Gastroesophageal sphincter (tissue), 4 donors: ENCODE measurements at regions not wholly inside any gene's neighbourhood (a gene's known extent, or its start where the extent isn't known, plus 50 kb on each side); places are given as distances from the start of the nearest gene placed in this dataset.

ENCODE experiments used
- ATAC-seq: fragments of 150-250 bp; one replicate; pipeline ENCODE4 v1.9.1; 2016; ENCODE audit warnings: mild to moderate bottlenecking, moderate library complexity
- H3K27ac ChIP-seq, 4 donors: fragments of 200-600 bp; sonication (generic) in 3 of 4; 1 replicate in 3 of 4; 2 replicates in 1 of 4; pipeline ENCODE4 v1.5.1; 2016 to 2019
- H3K27me3 ChIP-seq: fragments of 200-600 bp; sonication (generic); one replicate; pipeline ENCODE4 v1.5.1; 2019
- H3K36me3 ChIP-seq, 2 donors: fragments of 200-600 bp; sonication (generic); one replicate each; pipeline ENCODE4 v1.5.1; 2019; ENCODE audit warnings: control low read depth in 1 of 2
- H3K4me1 ChIP-seq, 3 donors: fragments of 200-600 bp; sonication (generic); 1 replicate in 2 of 3; 2 replicates in 1 of 3; pipeline ENCODE4 v1.5.1; 2016 to 2019; ENCODE audit warnings: control low read depth in 2 of 3
- H3K4me3 ChIP-seq, 2 donors: fragments of 200-600 bp; sonication (generic); one replicate each; pipeline ENCODE4 v1.5.1; 2019; ENCODE audit warnings: mild to moderate bottlenecking in 1 of 2, moderate library complexity in 1 of 2
- H3K9me3 ChIP-seq, 3 donors: fragments of 200-600 bp; sonication (generic); one replicate each; pipeline ENCODE4 v1.5.1; 2017 to 2019; ENCODE audit warnings: control low read depth in 2 of 3
- CTCF ChIP-seq, 4 experiments: fragments of 200-600 bp in 2 of 4; fragments of 450-650 bp in 2 of 4; sonication (generic) in 1 of 4; IDR thresholded peaks; one replicate each; pipeline ENCODE4 v1.5.1; 2017 to 2019; ENCODE audit warnings: antibody characterized with exemption in 4 of 4, mild to moderate bottlenecking in 2 of 4, moderate library complexity in 2 of 4
- EP300 ChIP-seq: sonication (generic); formaldehyde crosslinking; IDR thresholded peaks from one replicate; pipeline ENCODE4 v1.6.1; 2017; ENCODE audit warnings: antibody characterized with exemption, mild to moderate bottlenecking
- POLR2A ChIP-seq, 2 donors: fragments of 450-650 bp; IDR thresholded peaks; one replicate each; pipeline ENCODE4 v1.6.1; 2017; ENCODE audit warnings: antibody characterized with exemption in 2 of 2, mild to moderate bottlenecking in 2 of 2, moderate library complexity in 1 of 2
- POLR2AphosphoS5 ChIP-seq: sonication (generic); formaldehyde crosslinking; IDR thresholded peaks from one replicate; pipeline ENCODE4 v1.6.1; 2017; ENCODE audit warnings: antibody characterized with exemption
- WGBS, 2 donors: methylation state at CpG; one replicate each; pipeline ENCODE4 v1.1.5; 2018; ENCODE audit warnings: low coverage in 1 of 2; 5-methylcytosine and 5-hydroxymethylcytosine counted together

GRCh38 chr9:105147110-105147871 lies 97.2 kb upstream of the SLC44A1 start:
- H3K27me3 ChIP-seq = no peaks in the 10 kb centered on the region
- TF ChIP-seq POLR2A (IDR thresholded peaks at IDR 0.05) (no peak), EP300 (no peak), CTCF (IDR thresholded peaks at IDR 0.05) (no peak), POLR2AphosphoS5 (no peak)
- 65 to 72% methylated on average over 4 of the region's 4 CpGs for WGBS, 2 donors
- peaks cover 0 to 14% (median 3%) of the 10 kb centered on the region in 3 donors for H3K4me1 ChIP-seq
- H3K27ac ChIP-seq = no peak overlapping the region
- no peaks in the 10 kb centered on the region for H3K9me3 ChIP-seq
- no peak for ATAC-seq
- no peak overlapping the region for H3K4me3 ChIP-seq
- H3K36me3 ChIP-seq = no peaks in the 10 kb centered on the region

GRCh38 chr9:105148328-105149006 lies 96.0 kb upstream of the SLC44A1 start:
- H3K4me1 ChIP-seq = peaks cover 0 to 11% (median 3%) of the 10 kb centered on the region in 3 donors
- TF ChIP-seq POLR2AphosphoS5 (no peak), POLR2A (IDR thresholded peaks at IDR 0.05) (no peak), CTCF (IDR thresholded peaks at IDR 0.05) (no peak), EP300 (no peak)
- no peak overlapping the region for H3K4me3 ChIP-seq
- no peaks in the 10 kb centered on the region for H3K9me3 ChIP-seq
- H3K27ac ChIP-seq = no peak overlapping the region
- no peaks in the 10 kb centered on the region for H3K36me3 ChIP-seq
- no peaks in the 10 kb centered on the region for H3K27me3 ChIP-seq
- 17% methylated on average over 1 of the region's 1 CpG; no CpG with 5 or more reads in 1 of the 2 donors for WGBS, 2 donors
- ATAC-seq = no peak

GRCh38 chr9:105150991-105151685 lies 93.3 kb upstream of the SLC44A1 start:
- no peak overlapping the region for H3K27ac ChIP-seq
- 11 to 20% methylated on average over 1 to 2 of the region's 2 CpGs for WGBS, 2 donors

GRCh38 chr9:105151686-105151995 lies 92.8 kb upstream of the SLC44A1 start:
- Histone ChIP-seq H3K27ac (no peak overlapping the region), H3K4me1 (peaks cover 0 to 19% (median 3%) of the 10 kb centered on the region in 3 donors), H3K4me3 (no peak overlapping the region), H3K9me3 (no peaks in the 10 kb centered on the region), H3K27me3 (no peaks in the 10 kb centered on the region), H3K36me3 (no peaks in the 10 kb centered on the region)
- TF ChIP-seq EP300 = no peak
- no peak for TF ChIP-seq CTCF (IDR thresholded peaks at IDR 0.05)
- TF ChIP-seq POLR2AphosphoS5 = no peak
- no peak for TF ChIP-seq POLR2A (IDR thresholded peaks at IDR 0.05)
- WGBS, 2 donors = 56 to 79% methylated on average over 3 of the region's 3 CpGs
- ATAC-seq = no peak

More at GRCh38 chr9:105150991-105151685, 93.3 kb upstream of the SLC44A1 start:
- ATAC-seq = no peak
- Histone ChIP-seq H3K36me3 (no peaks in the 10 kb centered on the region), H3K4me1 (peaks cover 0 to 16% (median 3%) of the 10 kb centered on the region in 3 donors), H3K27me3 (no peaks in the 10 kb centered on the region), H3K9me3 (no peaks in the 10 kb centered on the region), H3K4me3 (no peak overlapping the region)
- TF ChIP-seq CTCF (IDR thresholded peaks at IDR 0.05) (no peak), POLR2AphosphoS5 (no peak), POLR2A (IDR thresholded peaks at IDR 0.05) (no peak), EP300 (no peak)
